Right ventricle myocardium inferior (tissue), 1 donor: ENCODE measurements at regions not wholly inside any gene's neighbourhood (a gene's known extent, or its start where the extent isn't known, plus 50 kb on each side); places are given as distances from the start of the nearest gene placed in this dataset.

Experiments
- ATAC-seq: fragments of 200-7000 bp; cut with Tn5 transposase; one replicate; pipeline ENCODE4 v1.9.1; 2020; ENCODE audit warnings: mild to moderate bottlenecking, moderate library complexity
- DNase-seq: peaks from one replicate; pipeline ENCODE4 v3.0.0; 2021; ENCODE audit errors: missing footprints
- intact Hi-C: fragments of 100-400 bp; cut with DNase I; formaldehyde crosslinking; loops from one replicate; pipeline ENCODE4 v1.11.0; 2022
- donor health status: DM: no; HTN: yes; CAD: no; lungs with severe emphysema.

- ATAC-seq = no peak
- intact Hi-C loops = no loop called here
- DNase-seq = no peak
Observed at GRCh38 chr3:117910820-117911521, 1123.7 kb downstream of the IGSF11 start.

DNA sequence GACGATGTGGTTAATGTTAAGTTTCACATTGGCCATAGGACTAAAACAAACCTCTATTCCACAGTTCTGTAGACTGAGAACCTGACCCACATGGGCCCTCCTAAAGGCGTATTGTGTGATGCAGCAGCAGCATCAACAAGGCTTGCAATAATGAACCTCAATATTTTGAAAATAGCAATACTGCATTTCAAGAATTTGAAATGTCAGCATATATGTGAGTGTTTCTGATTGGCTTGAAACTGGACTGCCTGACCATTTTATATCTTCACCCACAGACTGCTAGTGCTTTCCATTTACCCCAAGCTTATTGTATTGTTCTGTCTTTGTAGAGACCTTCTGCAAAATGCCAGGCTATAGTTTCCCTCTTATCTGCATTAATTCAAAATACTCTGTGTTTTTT, 1122.3 kb downstream of the IGSF11 start:
- ATAC-seq = no peak
- intact Hi-C loops = no loop called here
- DNase-seq = no peak

DNA sequence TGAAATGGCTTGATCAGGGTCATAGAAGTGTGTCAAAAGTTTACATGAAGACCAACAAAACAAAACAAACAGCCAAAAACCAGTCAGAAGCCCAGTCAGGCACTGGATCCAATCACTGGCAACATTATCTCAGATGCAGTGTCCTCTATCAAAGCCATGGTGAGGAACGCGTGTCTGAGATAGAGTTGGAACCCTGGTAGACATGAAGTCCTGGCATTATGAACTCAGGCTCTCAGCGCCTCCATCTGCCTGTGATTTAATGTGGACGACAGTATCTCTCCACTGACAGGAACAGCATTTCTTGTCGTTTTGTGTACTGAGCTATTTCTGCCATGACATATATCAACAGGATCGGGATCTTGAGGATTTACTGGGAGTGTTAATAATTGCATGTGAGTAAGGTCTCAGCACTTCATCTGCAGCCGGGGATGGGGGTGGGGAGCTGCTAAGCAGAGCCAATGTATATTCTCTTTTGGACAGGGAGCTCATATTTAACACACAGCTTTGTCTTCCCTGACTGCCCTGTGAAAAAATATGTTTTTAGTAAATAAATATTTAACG, 1120.0 kb downstream of the IGSF11 start:
- ATAC-seq = no peak
- DNase-seq = no peak
- intact Hi-C loops = no loop called here

DNA sequence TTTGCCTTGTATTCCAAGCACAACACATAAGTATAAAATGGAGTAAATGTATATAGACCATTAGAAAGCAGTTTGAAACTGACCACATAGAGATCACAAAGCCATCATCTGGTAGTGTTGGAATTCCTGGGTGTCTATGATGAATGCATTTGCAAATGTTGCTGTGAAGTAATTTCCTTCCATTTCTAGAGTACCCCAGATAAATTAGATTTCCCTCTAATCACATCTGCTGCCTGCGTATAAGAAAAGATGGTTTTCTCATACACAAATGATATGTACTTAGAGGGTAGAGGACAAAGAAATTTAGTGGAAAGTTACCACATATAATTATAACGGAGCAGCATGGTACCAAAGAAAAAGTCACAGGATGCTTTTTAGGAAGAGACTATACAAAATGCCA, 1117.8 kb downstream of the IGSF11 start:
- DNase-seq (no peak), ATAC-seq (no peak)
- intact Hi-C loops = no loop called here

GRCh38 chr3:117919621-117920020, 1115.0 kb downstream of the IGSF11 start:
- no peak for ATAC-seq
- intact Hi-C loops = no loop called here
- DNase-seq = no peak

DNA sequence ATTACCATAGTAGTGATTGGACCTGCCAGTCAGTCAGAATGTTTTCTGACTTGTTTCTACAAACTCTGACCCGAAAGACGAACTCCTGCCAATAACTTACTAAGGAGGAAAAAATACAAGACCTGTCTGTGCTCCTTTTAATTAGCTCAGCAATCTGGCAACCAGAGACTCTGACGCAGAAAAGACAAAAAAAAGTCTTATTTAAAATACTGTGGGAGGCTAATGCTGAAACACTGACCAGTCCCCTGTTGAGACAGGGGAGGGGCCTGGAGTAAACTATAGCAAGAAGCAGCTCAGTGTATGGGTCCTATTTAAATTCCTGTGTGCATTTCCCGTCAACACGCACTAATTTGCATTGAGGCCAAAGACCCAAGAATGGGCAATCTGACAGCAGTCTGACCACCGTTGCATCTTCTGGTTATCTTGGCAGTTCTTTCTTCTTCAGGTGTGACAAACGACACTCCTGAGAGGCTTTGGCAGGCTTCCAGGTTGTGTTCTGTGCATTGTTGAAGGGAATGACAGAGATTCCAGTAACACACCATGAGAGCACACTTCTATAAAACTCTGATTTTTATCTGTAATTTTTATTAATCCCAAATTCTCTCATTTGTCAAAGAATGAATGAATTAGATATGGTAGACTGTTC, 1114.3 kb downstream of the IGSF11 start:
- intact Hi-C loops = no loop called here
- ATAC-seq = no peak
- DNase-seq = no peak

GRCh38 chr3:117921411-117921810, 1113.2 kb downstream of the IGSF11 start:
- ATAC-seq (no peak), DNase-seq (no peak)
- intact Hi-C loops = no loop called here

- intact Hi-C loops = no loop called here
- DNase-seq (no peak), ATAC-seq (no peak)
Observed at GRCh38 chr3:117922039-117922438, 1112.6 kb downstream of the IGSF11 start.

DNA sequence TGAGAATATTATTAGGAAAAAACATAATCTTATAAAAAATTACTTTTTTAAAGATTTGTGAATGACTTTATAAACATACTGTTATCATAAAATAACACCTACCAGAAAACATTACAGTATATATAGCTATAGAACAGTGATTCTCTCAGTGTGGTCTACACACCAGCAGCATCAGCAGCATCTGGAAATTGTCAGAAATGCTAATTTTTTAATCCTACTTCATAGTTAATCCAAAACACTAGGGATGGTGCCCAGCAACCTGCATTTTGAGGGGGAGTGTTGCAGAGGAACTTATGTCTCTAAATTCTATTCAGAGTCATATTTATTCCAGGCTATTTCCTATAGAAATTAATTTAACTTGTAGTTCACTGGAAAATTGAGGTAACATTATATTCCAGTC, 1107.8 kb downstream of the IGSF11 start:
- ATAC-seq = no peak
- intact Hi-C loops = no loop called here

GRCh38 chr3:117927825-117928224, 1106.8 kb downstream of the IGSF11 start:
- intact Hi-C loops = no loop called here
- DNase-seq = no peak
- ATAC-seq = no peak

More for the DNA sequence above, 1107.8 kb downstream of the IGSF11 start:
- no peak for DNase-seq

- no peak for ATAC-seq
- intact Hi-C loops = no loop called here
- DNase-seq = no peak
Observed at GRCh38 chr3:117928836-117929235, 1105.8 kb downstream of the IGSF11 start.

DNA sequence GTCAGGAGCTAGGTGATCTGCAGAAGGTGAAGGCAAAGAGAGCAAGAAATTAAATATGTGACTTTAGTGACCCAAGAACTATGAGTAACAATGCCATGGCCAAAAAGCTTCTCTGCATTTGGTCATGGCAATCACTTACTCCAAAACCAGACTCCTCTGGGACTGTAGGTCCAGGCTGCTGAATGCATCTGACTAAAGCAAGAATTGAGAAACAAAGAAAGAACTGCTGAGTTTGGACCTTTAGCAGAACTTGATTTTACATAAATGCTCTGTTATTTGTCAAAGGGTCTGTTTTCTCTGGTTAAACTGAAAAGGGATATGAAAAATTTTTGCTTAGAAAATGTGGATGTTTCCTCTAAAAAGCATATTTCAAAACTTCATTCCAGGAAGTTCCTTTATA, 1102.2 kb downstream of the IGSF11 start:
- intact Hi-C loops = no loop called here
- DNase-seq (no peak), ATAC-seq (no peak)

GRCh38 chr3:117936159-117936558, 1098.5 kb downstream of the IGSF11 start:
- intact Hi-C loops = no loop called here
- no peak for DNase-seq
- ATAC-seq = no peak

DNA sequence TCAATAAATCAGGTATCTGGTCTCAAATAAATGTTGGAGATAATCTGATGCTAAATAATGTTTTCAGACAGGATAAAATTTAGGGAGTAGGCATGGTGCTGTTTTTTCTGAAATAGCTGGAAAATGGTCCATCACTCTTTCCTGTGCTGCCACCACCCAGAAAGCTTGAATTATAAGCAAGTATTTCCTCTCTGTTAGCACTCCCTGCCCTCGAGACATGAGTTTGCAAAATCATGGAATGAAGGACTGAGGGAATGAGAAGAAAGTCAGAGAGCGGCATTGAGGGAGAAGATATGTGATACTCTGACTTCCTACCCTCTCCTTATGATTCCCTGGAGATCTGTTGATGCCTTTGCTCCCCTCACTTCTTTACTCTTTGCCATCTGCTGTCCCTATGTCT, 1095.7 kb downstream of the IGSF11 start:
- intact Hi-C loops = no loop called here
- ATAC-seq (no peak), DNase-seq (no peak)

- ATAC-seq (no peak), DNase-seq (no peak)
- intact Hi-C loops = no loop called here
Observed at GRCh38 chr3:117939425-117940027, 1095.1 kb downstream of the IGSF11 start.

DNA sequence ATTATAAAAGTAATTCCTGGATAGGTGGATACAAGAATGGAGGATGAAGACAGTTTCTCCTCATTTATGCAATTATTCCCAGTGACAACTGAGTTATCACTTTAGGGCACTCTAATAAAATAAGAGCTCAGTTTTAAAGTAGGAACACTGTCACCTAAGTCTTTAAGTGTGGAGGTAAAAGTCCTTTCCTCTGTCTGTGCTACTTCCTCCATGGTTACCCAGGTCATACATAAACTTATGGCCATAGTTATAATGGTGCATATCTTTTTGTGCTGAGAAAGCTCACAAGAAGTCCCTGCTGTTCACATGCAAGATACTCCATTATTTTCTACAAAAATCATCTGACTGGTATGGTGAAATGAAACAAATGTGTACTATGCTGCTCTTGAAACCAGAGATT, 1093.6 kb downstream of the IGSF11 start:
- DNase-seq (no peak), ATAC-seq (no peak)
- intact Hi-C loops = no loop called here

DNA sequence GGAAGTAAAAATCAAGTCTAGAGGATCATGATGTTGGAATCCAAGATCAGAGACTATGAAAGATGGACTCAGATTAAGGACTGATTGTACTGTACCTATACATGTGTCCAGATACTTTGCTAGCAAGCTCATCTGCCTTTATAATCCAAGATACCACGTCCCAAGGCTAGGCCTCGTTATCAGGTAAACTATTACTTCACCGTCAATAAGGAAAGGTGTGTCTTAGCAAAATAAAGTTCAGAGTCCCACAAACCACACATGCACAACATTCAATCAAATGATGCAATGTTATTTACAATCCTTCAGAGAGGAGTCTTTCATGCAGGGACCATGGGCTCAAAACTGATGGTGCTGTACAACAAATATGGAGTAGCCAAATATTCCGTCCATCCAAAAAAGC, 1092.9 kb downstream of the IGSF11 start:
- DNase-seq (no peak), ATAC-seq (no peak)
- intact Hi-C loops = no loop called here

GRCh38 chr3:117954131-117954530, 1080.5 kb downstream of the IGSF11 start:
- ATAC-seq (no peak), DNase-seq (no peak)
- intact Hi-C loops = no loop called here

DNA sequence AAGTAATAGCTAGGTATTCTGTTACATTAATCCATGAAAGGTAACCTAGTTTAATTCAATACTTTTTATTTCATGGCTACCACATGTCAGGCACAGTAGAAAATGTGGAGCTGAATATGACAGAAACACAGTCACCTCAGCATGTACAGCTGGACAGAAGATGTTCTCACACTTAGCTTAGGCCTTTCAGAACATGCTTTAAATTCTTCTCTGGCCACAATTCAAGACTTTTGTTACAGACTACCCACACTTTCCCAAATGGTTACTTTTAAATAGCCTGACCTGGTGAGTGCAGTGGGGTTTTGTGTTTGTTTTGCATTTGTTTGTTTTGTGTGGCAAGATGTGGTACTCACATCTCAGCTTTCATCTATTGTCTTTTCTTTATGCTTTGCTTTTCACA, 1079.5 kb downstream of the IGSF11 start:
- DNase-seq (no peak), ATAC-seq (no peak)
- intact Hi-C loops = no loop called here

DNA sequence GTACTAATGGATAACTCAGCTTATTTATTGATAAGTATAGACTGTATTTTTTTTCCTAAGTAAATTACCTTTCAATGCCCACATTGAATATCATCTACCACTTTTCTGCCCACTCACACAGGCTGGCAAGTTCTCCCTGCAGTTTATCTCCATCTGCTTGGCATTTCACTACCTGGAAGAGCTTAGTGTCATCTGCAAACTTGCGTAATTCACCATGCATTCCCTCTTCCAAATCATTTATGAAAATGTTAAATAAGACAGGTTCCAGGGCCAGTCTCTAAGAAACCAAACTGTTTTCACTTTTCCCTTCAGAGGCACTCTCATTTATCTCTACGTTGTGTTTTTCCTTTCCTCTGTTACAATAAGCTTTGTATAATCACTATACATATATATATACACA, 1076.6 kb downstream of the IGSF11 start:
- DNase-seq (no peak), ATAC-seq (no peak)
- intact Hi-C loops = no loop called here
